ENCODE measurements at regions not wholly inside any gene's neighbourhood (a gene's known extent, or its start where the extent isn't known, plus 50 kb on each side); places are given as distances from the start of the nearest gene placed in this dataset.

- no peak for TF ChIP-seq CTCF (conservative IDR thresholded peaks at IDR 0.05)
- H3K27ac ChIP-seq: no peak overlapping the region
These were observed 109.1 kb upstream of the SH3BP4 start for GRCh38 chr2:234842753-234843152.

- no peak for TF ChIP-seq CTCF (conservative IDR thresholded peaks at IDR 0.05)
- H3K27ac ChIP-seq: no peak overlapping the region
These were observed 110.3 kb upstream of the SH3BP4 start for GRCh38 chr2:234841321-234842015.

GRCh38 chr2:234840336-234840735 is 111.5 kb upstream of the SH3BP4 start:
- no peak for TF ChIP-seq CTCF (conservative IDR thresholded peaks at IDR 0.05)
- H3K27ac ChIP-seq: no peak overlapping the region

- no peak for TF ChIP-seq CTCF (conservative IDR thresholded peaks at IDR 0.05)
These were observed 112.5 kb upstream of the SH3BP4 start for GRCh38 chr2:234839285-234839684.

GRCh38 chr2:234836271-234836670 is 115.5 kb upstream of the SH3BP4 start:
- no peak for TF ChIP-seq CTCF (conservative IDR thresholded peaks at IDR 0.05)
- no peak overlapping the region for H3K27ac ChIP-seq

More at GRCh38 chr2:234839285-234839684, 112.5 kb upstream of the SH3BP4 start:
- no peak overlapping the region for H3K27ac ChIP-seq

GRCh38 chr2:234835738-234836137 is 116.1 kb upstream of the SH3BP4 start:
- no peak for TF ChIP-seq CTCF (conservative IDR thresholded peaks at IDR 0.05)
- H3K27ac ChIP-seq: no peak overlapping the region

- H3K27ac ChIP-seq: no peak overlapping the region
- TF ChIP-seq CTCF (conservative IDR thresholded peaks at IDR 0.05): no peak
These were observed 117.4 kb upstream of the SH3BP4 start for GRCh38 chr2:234834228-234834923.

All from VCaP (cell line).